GM12872 (cell line): ENCODE measurements at regions not wholly inside any gene's neighbourhood (a gene's known extent, or its start where the extent isn't known, plus 50 kb on each side); places are given as distances from the start of the nearest gene placed in this dataset.

Experiments
- TF ChIP-seq, protein P1 (sequence below): IDR thresholded peaks from 3 replicates; pipeline ENCODE4 v1.5.1; 2011; ENCODE audit warnings: low read depth, mild to moderate bottlenecking, low read length, moderate library complexity; ENCODE audit not compliant: insufficient read depth

DNA sequence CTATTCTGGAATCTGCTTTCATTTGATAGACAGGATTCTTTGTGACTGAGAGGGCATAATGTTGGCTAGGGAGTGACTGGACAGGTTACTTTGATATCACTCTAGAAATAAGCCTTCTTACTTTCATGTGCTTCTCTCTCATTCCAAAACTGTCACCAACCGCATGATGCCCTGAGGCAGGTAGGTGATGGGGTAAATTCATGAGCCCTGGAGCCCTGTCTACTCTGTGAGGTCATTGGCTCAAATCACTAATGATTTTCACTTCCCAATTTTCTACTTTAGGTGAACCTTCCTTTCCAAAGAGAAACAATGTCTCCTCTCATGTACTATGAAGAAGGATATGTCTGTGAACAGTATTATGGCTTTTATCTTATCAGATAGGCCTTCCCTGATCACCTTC is 596.7 kb downstream of the TUSC7 start:
- TF ChIP-seq, protein P1, sequence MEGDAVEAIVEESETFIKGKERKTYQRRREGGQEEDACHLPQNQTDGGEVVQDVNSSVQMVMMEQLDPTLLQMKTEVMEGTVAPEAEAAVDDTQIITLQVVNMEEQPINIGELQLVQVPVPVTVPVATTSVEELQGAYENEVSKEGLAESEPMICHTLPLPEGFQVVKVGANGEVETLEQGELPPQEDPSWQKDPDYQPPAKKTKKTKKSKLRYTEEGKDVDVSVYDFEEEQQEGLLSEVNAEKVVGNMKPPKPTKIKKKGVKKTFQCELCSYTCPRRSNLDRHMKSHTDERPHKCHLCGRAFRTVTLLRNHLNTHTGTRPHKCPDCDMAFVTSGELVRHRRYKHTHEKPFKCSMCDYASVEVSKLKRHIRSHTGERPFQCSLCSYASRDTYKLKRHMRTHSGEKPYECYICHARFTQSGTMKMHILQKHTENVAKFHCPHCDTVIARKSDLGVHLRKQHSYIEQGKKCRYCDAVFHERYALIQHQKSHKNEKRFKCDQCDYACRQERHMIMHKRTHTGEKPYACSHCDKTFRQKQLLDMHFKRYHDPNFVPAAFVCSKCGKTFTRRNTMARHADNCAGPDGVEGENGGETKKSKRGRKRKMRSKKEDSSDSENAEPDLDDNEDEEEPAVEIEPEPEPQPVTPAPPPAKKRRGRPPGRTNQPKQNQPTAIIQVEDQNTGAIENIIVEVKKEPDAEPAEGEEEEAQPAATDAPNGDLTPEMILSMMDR = no peak

DNA sequence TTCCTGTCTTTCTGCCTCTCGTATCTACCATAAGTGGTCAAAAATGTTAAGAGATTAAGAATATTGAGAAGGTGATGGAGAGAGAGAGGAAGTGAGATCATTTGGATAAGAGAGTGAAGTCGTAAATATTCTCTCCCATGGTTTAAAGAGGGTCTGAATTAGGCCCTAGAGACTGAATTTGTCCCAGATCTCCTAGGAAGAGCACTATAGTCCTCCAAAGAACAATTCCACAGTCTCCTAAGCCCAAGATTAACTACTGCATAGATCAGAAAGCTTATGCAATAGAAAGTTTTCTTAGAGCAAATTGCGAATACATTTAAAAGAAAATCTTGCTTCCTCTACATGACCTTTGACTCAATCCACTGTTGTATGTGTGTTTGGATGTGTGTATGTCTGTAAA is 598.8 kb downstream of the TUSC7 start:
- TF ChIP-seq, protein P1 = no peak

DNA sequence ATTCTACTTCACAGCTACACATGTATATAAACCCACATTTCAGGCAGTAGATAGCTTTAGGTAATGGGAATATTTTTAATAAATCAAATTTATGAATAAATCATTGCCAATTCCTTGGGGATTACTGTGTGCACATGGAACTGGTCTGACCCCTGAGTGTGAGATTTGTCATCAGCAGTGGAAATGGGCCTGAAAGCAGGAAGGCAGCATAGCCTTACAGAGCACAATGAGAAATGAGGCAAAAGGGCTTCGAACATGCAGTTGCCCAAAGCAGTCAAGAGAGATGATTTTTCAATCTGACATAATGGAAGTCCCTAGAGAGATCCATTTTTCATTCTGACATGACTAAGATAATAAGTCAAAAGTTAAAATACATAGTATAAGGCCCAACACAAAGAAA is 599.2 kb downstream of the TUSC7 start:
- TF ChIP-seq, protein P1 = no peak

DNA sequence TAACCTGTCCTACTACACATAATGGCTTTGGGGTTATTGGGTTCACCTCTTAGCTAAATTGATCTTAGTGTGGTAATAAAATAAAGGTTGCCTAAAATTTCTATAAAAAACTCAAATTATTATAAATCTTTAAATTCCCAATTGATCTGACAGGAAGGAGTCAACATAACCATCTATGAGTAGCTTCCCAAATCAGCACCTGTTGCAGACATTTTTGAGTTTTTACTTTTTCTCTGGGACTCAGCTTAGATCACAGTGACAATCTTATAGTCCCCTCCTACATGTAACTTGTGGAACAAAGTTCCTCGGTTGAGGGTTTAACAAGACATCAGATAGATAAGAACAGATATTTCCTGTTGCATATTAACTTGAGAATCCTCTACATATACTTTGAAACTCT is 601.0 kb downstream of the TUSC7 start:
- TF ChIP-seq, protein P1 = no peak

DNA sequence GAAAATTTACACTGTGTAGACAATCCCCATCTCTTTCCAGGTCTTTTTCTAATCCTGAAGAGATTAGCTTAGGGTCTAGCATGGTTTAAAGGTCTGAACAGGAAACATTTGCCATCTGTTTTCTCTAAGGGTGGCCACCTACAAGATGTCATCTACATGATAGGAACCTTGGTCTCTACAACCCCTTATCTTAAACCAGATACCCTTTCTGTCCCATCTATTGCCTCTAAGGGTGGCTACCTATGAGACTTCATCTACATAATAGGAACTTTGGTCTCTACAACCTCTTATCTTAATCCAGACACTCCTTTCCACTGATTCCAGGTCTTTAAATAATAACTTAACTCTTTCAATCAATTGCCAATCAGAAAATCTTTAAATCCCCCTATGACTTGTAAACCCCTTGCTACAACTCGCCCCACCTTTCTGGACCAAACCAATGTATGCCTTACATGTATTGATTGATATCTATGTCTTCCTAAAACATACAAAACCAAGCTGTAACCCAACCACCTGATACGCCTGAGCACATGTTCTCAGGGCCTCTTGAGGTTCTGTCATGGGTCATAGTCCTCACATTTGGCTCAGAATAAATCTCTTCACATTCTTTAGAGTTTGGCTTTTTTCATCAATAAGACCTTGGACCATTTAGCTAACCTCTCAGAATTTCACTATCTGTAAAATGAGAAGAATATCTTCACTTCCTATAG is 605.0 kb downstream of the TUSC7 start:
- TF ChIP-seq, protein P1 = no peak

DNA sequence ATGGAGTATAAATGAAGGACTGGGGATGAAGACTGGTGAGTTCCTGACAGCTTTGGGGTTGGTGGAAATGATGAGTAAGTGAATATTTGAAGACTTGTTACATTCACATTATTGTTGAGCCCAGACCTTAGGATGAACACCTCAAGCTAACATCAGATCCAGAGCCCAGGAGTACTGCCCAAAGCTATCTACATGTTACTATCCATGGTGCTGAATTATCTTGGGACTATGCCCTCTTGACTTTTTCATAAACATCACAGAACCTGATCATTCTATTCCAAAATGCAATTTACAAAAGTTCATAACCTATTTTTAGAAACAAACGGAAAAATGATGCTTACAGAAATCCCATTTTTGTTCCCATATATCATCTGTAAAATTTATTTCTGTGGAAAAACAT is 613.3 kb downstream of the TUSC7 start:
- TF ChIP-seq, protein P1 = no peak

DNA sequence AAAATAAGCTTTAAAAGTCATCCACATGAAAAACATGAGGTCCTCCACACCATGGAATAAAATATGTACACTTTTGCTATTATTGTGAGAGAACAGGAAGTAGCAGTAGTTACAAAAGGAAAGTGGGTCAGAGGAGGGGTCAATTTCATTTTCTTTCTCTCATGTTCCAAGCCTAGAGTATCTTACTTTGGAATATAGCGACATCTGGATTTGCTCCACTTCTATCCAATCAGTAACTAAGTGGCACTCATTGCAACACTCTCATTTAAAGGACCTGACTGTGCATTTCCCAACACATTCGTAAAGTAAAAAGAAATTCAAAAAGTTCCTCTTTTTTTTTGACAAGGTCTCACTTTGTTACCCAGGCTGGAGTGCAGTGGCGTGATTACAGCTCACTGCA is 637.3 kb downstream of the TUSC7 start:
- TF ChIP-seq, protein P1 = no peak
